ENCODE measurements at regions not wholly inside any gene's neighbourhood (a gene's known extent, or its start where the extent isn't known, plus 50 kb on each side); places are given as distances from the start of the nearest gene placed in this dataset.
"Not testable (repeated sequence)": the region's sequence is repeated elsewhere in the genome, so short reads cannot be mapped to it uniquely, and the experiment has no call there.

GRCh38 chr3:110989446-110989845 is 82.2 kb upstream of the NECTIN3 start:
- DNase-seq (ENCODE audit: low read depth, low spot score), result no peak
- H3K4me3 ChIP-seq (ENCODE audit: low read length), result no peak overlapping the region

GRCh38 chr3:110995461-110996231 is 76.0 kb upstream of the NECTIN3 start:
- no peak for DNase-seq (ENCODE audit: low read depth, low spot score)
- no peak overlapping the region for H3K4me3 ChIP-seq (ENCODE audit: low read length)

GRCh38 chr3:110998766-110999165 is 72.8 kb upstream of the NECTIN3 start:
- not testable (repeated sequence) for DNase-seq (ENCODE audit: low read depth, low spot score); H3K4me3 ChIP-seq (ENCODE audit: low read length)

- DNase-seq (ENCODE audit: low read depth, low spot score); H3K4me3 ChIP-seq (ENCODE audit: low read length): not testable (repeated sequence)
These were observed 65.1 kb upstream of the NECTIN3 start for GRCh38 chr3:111006485-111006884.

- DNase-seq (ENCODE audit: low read depth, low spot score), result peak; percentile 5
- H3K4me3 ChIP-seq (ENCODE audit: low read length), result no peak overlapping the region
These were observed 59.0 kb upstream of the NECTIN3 start for GRCh38 chr3:111012388-111013248.
